ENCODE measurements at regions not wholly inside any gene's neighbourhood (a gene's known extent, or its start where the extent isn't known, plus 50 kb on each side); places are given as distances from the start of the nearest gene placed in this dataset.
A peak's percentile ranks its signal among the peaks of the same experiment; 100 is the strongest.

- H3K4me3 ChIP-seq (ENCODE audit: low read depth, low read length): no peak overlapping the region
- DNase-seq (ENCODE audit: low read depth): no peak
- TF ChIP-seq CTCF (conservative IDR thresholded peaks at IDR 0.05; ENCODE audit: low read depth, low read length): no peak
Measured at GRCh38 chr18:38956068-38956467, 1390.5 kb upstream of the CELF4 start.

- DNase-seq (ENCODE audit: low read depth): no peak
- TF ChIP-seq CTCF (conservative IDR thresholded peaks at IDR 0.05; ENCODE audit: low read depth, low read length): no peak
- H3K4me3 ChIP-seq (ENCODE audit: low read depth, low read length): no peak overlapping the region
Measured at GRCh38 chr18:38951633-38952032, 1386.0 kb upstream of the CELF4 start.

- H3K4me3 ChIP-seq (ENCODE audit: low read depth, low read length): no peak overlapping the region
- TF ChIP-seq CTCF (conservative IDR thresholded peaks at IDR 0.05; ENCODE audit: low read depth, low read length): no peak
Measured at GRCh38 chr18:38948436-38948835, 1382.8 kb upstream of the CELF4 start.

GRCh38 chr18:38944446-38945024, 1378.9 kb upstream of the CELF4 start:
- H3K4me3 ChIP-seq (ENCODE audit: low read depth, low read length): no peak overlapping the region
- no peak for TF ChIP-seq CTCF (conservative IDR thresholded peaks at IDR 0.05; ENCODE audit: low read depth, low read length)
- no peak for DNase-seq (ENCODE audit: low read depth)

More at GRCh38 chr18:38948436-38948835, 1382.8 kb upstream of the CELF4 start:
- DNase-seq (ENCODE audit: low read depth): no peak

DNA sequence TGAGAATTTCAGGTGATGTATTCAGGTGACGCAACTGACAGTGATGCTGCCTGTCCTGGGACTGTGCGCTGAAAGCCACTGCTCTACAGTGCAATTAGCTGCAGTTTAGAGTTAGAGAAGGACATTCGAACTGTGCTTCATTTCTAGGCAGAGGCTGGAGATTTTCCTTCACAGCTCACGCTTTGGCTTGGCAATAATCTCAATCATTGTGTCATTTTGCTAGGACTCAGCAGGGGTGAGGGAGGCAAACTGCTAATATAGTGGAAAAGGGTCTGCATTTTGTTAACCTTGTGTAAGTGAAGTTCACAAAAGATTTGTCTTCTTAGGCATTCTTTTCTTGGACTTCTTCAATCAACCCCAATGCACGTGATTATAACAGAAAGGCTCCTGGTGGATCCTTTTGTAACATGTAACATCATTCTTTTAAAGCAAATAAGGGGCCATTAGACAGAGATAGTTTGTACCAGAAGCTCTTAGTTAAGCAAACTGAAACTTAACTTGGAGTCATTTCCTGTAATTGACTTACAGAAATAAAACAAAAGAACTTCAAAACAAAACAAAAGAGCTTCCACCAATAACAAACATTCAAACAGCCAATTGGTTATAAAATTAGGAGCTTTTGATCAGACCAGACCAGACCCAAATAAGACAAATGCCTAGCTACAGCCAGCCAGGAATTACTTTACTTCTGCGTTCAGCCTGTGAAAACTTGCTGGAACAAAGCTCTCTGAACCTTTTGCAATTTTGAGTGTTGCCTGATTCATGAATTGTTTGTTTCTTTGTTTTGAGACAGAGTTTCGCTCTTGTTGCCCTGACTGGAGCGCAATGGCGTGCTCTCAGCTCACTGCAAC, 1376.3 kb upstream of the CELF4 start:
- no peak for DNase-seq (ENCODE audit: low read depth)
- no peak overlapping the region for H3K4me3 ChIP-seq (ENCODE audit: low read depth, low read length)
- TF ChIP-seq CTCF (conservative IDR thresholded peaks at IDR 0.05; ENCODE audit: low read depth, low read length): no peak

DNA sequence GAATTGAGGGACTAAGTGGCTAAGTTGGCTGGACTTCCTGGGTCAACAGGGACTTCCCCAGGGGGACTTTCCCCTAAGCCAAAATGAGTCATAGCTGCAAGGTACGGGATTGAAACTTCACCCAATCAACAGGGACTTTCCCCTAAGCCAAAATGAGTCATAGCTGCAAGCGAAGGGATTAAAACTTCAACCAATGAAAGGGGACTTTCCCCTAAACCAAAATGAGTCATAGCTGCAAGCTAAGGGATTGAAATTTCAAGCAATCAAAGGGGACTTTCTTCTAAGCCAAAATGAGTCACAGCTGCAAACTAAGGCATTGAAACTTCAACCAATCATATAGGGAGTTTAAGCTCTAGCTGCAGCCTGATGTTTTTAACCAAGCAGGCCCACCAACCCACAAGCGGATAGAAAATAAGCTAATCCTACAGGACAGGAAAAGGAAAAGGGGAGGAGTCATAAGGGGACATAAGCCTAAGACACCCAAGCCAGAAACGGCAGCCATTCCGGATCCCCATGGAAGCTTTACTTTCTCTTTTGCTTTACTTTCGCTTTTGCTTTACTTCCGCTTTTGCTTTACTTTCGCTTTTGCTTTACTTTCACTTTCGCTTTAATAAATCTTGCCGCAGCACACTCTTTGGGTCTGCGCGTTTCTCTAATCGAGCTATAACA, 1375.4 kb upstream of the CELF4 start:
- no peak overlapping the region for H3K4me3 ChIP-seq (ENCODE audit: low read depth, low read length)
- peak; percentile 63 for DNase-seq (ENCODE audit: low read depth)

More for the DNA sequence above, 1375.4 kb upstream of the CELF4 start:
- TF ChIP-seq CTCF (conservative IDR thresholded peaks at IDR 0.05; ENCODE audit: low read depth, low read length): no peak
